Right forelimb (tissue), 1 donor: ENCODE measurements at regions not wholly inside any gene's neighbourhood (a gene's known extent, or its start where the extent isn't known, plus 50 kb on each side); places are given as distances from the start of the nearest gene placed in this dataset.
"Not testable (repeated sequence)": the region's sequence is repeated elsewhere in the genome, so short reads cannot be mapped to it uniquely, and the experiment has no call there.

Experiments used
- DNase-seq: peaks from one replicate; pipeline ENCODE4 v3.0.0-alpha.2; 2018

- DNase-seq = no peak
Observed at GRCh38 chr3:110984456-110985250, 87.0 kb upstream of the NECTIN3 start.

DNA sequence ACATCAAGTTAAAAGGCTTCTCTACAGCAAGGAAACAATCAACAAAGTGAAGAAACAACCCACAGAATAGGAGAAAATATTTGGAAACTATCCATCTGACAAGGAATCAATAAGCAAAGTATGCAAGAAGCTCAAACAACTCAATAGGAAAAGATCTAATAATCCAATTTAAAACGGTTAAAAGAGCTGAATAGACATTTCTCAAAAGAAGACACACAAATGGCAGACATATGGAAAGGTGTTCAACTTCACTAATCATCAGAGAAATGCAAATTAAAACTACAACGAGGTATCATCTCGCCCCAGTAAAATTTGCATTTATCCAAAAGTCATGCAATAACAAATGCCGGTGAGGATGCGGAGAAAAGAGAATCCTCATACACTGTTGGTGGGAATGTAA is 82.2 kb upstream of the NECTIN3 start:
- no peak for DNase-seq

- no peak for DNase-seq
Observed at GRCh38 chr3:110995461-110996231, 76.0 kb upstream of the NECTIN3 start.

DNA sequence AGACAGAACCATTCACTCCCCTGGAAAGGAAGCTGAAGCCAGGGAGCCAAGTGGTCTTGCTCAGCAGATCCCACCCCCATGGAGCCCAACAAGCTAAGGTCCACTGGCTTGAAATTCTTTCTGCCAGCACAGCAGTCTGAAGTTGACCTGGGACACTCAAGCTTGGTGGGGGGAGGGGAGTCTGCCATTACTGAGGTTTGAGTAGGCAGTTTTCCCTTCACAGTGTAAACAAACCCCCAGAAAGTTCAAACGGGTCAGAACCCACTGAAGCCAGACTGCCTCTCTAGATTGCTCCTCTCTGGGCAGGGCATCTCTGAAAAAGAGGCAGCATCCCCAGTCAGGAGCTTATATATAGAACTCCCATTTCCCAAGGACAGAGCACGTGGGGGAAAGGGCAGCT is 72.8 kb upstream of the NECTIN3 start:
- DNase-seq = not testable (repeated sequence)

GRCh38 chr3:111006485-111006884 is 65.1 kb upstream of the NECTIN3 start:
- not testable (repeated sequence) for DNase-seq

- DNase-seq = no peak
Observed at GRCh38 chr3:111012388-111013248, 59.0 kb upstream of the NECTIN3 start.
